ENCODE measurements at regions not wholly inside any gene's neighbourhood (a gene's known extent, or its start where the extent isn't known, plus 50 kb on each side); places are given as distances from the start of the nearest gene placed in this dataset.
A peak's percentile ranks its signal among the peaks of the same experiment; 100 is the strongest.

- TF ChIP-seq CTCF (conservative IDR thresholded peaks at IDR 0.05 in 1 of 2, IDR thresholded peaks at IDR 0.05 in 1 of 2; ENCODE audit: low read depth in 1 of 2, low read length in 2 of 2) (peak in 1 of 2 donors; percentile 10), EZH2 (IDR thresholded peaks at IDR 0.05; ENCODE audit: low read length, missing control alignments) (no peak)
- Histone ChIP-seq H3K79me2 (ENCODE audit: control insufficient read depth, insufficient read depth, low read length) (no peaks in the 10 kb centered on the region), H3K27me3 (ENCODE audit: control insufficient read depth, insufficient read depth, low read length) (no peaks in the 10 kb centered on the region), H4K20me1 (ENCODE audit: control insufficient read depth, extremely low read depth, insufficient read depth, low read length) (no peaks in the 10 kb centered on the region), H3K9ac (ENCODE audit: insufficient read depth, low read length) (no peak overlapping the region), H3K27ac (ENCODE audit: insufficient read depth, low read length) (no peak overlapping the region), H2AFZ (ENCODE audit: low read length) (no peak overlapping the region), H3K4me2 (ENCODE audit: extremely low read depth, insufficient read depth, low read length) (no peak overlapping the region), H3K4me3 (replicated peaks in 1 of 4; ENCODE audit: control extremely low read depth in 1 of 4, insufficient read depth in 1 of 4, low read depth in 3 of 4, low read length in 4 of 4) (no peak overlapping the region), H3K9me3 (ENCODE audit: control insufficient read depth, insufficient read depth, low read depth, low read length) (no peaks in the 10 kb centered on the region), H3K36me3 (ENCODE audit: control insufficient read depth, insufficient read depth, low read length) (no peaks in the 10 kb centered on the region), H3K4me1 (ENCODE audit: control insufficient read depth, extremely low read depth, insufficient read depth, low read length) (no peaks in the 10 kb centered on the region)
- DNase-seq (ENCODE audit: low read depth in 2 of 2) = peak in 1 of 2 donors; percentile 29
Measured at GRCh38 chr2:240343548-240343947, 91.9 kb upstream of the GPC1 start.

- Histone ChIP-seq H3K4me2 (ENCODE audit: extremely low read depth, insufficient read depth, low read length) (no peak overlapping the region), H3K36me3 (ENCODE audit: control insufficient read depth, insufficient read depth, low read length) (no peaks in the 10 kb centered on the region), H3K9me3 (ENCODE audit: control insufficient read depth, insufficient read depth, low read depth, low read length) (no peaks in the 10 kb centered on the region), H3K4me1 (ENCODE audit: control insufficient read depth, extremely low read depth, insufficient read depth, low read length) (no peaks in the 10 kb centered on the region), H3K4me3 (replicated peaks in 1 of 4; ENCODE audit: control extremely low read depth in 1 of 4, insufficient read depth in 1 of 4, low read depth in 3 of 4, low read length in 4 of 4) (no peak overlapping the region), H3K9ac (ENCODE audit: insufficient read depth, low read length) (no peak overlapping the region), H3K79me2 (ENCODE audit: control insufficient read depth, insufficient read depth, low read length) (no peaks in the 10 kb centered on the region), H2AFZ (ENCODE audit: low read length) (no peak overlapping the region), H4K20me1 (ENCODE audit: control insufficient read depth, extremely low read depth, insufficient read depth, low read length) (no peaks in the 10 kb centered on the region), H3K27me3 (ENCODE audit: control insufficient read depth, insufficient read depth, low read length) (no peaks in the 10 kb centered on the region), H3K27ac (ENCODE audit: insufficient read depth, low read length) (no peak overlapping the region)
- DNase-seq (ENCODE audit: low read depth in 2 of 2) = peak in 1 of 2 donors; percentile 29
- TF ChIP-seq CTCF (conservative IDR thresholded peaks at IDR 0.05 in 1 of 2, IDR thresholded peaks at IDR 0.05 in 1 of 2; ENCODE audit: low read depth in 1 of 2, low read length in 2 of 2) (peak in 1 of 2 donors; percentile 14), EZH2 (IDR thresholded peaks at IDR 0.05; ENCODE audit: low read length, missing control alignments) (no peak)
Measured at GRCh38 chr2:240344904-240345303, 90.6 kb upstream of the GPC1 start.

- no peaks in the 10 kb centered on the region for H3K79me2 ChIP-seq (ENCODE audit: control insufficient read depth, insufficient read depth, low read length)
- no peaks in the 10 kb centered on the region for H3K9me3 ChIP-seq (ENCODE audit: control insufficient read depth, insufficient read depth, low read depth, low read length)
- H4K20me1 ChIP-seq (ENCODE audit: control insufficient read depth, extremely low read depth, insufficient read depth, low read length) = no peaks in the 10 kb centered on the region
- H3K4me3 ChIP-seq (replicated peaks in 1 of 4; ENCODE audit: control extremely low read depth in 1 of 4, insufficient read depth in 1 of 4, low read depth in 3 of 4, low read length in 4 of 4) = no peak overlapping the region
- no peaks in the 10 kb centered on the region for H3K36me3 ChIP-seq (ENCODE audit: control insufficient read depth, insufficient read depth, low read length)
- no peak for TF ChIP-seq CTCF (conservative IDR thresholded peaks at IDR 0.05 in 1 of 2, IDR thresholded peaks at IDR 0.05 in 1 of 2; ENCODE audit: low read depth in 1 of 2, low read length in 2 of 2)
- TF ChIP-seq EZH2 (IDR thresholded peaks at IDR 0.05; ENCODE audit: low read length, missing control alignments) = no peak
- no peak overlapping the region for H3K4me2 ChIP-seq (ENCODE audit: extremely low read depth, insufficient read depth, low read length)
- H3K27me3 ChIP-seq (ENCODE audit: control insufficient read depth, insufficient read depth, low read length) = peaks cover 6% of the 10 kb centered on the region
- no peak overlapping the region for H3K27ac ChIP-seq (ENCODE audit: insufficient read depth, low read length)
- H3K4me1 ChIP-seq (ENCODE audit: control insufficient read depth, extremely low read depth, insufficient read depth, low read length) = no peaks in the 10 kb centered on the region
- no peak overlapping the region for H2AFZ ChIP-seq (ENCODE audit: low read length)
- no peak for DNase-seq (ENCODE audit: low read depth in 2 of 2)
- H3K9ac ChIP-seq (ENCODE audit: insufficient read depth, low read length) = no peak overlapping the region
Measured at GRCh38 chr2:240346015-240346752, 89.3 kb upstream of the GPC1 start.
